HTERT RPE-1 (cell line): ENCODE measurements at regions not wholly inside any gene's neighbourhood (a gene's known extent, or its start where the extent isn't known, plus 50 kb on each side); places are given as distances from the start of the nearest gene placed in this dataset.

Source experiments
- in situ Hi-C: fragments of 300-500 bp; cut with MboI; formaldehyde crosslinking; loops from 4 replicates; pipeline ENCODE4 v1.14.3; 2020; ENCODE audit warnings: low sequenced_read_pairs

- in situ Hi-C loops, result no loop called here
Observed at GRCh38 chr11:129292092-129292491, 83.6 kb upstream of the BARX2 start.

GRCh38 chr11:129291546-129291945, 84.1 kb upstream of the BARX2 start:
- in situ Hi-C loops, result no loop called here

- in situ Hi-C loops, result no loop called here
Observed at GRCh38 chr11:129290966-129291365, 84.7 kb upstream of the BARX2 start.

GRCh38 chr11:129289350-129290040, 86.2 kb upstream of the BARX2 start:
- in situ Hi-C loops, result no loop called here

- in situ Hi-C loops, result no loop called here
Observed at GRCh38 chr11:129287920-129288319, 87.7 kb upstream of the BARX2 start.

GRCh38 chr11:129286813-129287212, 88.8 kb upstream of the BARX2 start:
- in situ Hi-C loops, result no loop called here

GRCh38 chr11:129285402-129285786, 90.3 kb upstream of the BARX2 start:
- in situ Hi-C loops, result no loop called here

GRCh38 chr11:129283141-129283540, 91.0 kb upstream of the ARHGAP32 start:
- in situ Hi-C loops, result no loop called here

GRCh38 chr11:129282634-129283033, 90.5 kb upstream of the ARHGAP32 start:
- in situ Hi-C loops, result no loop called here

GRCh38 chr11:129281471-129282415, 89.6 kb upstream of the ARHGAP32 start:
- in situ Hi-C loops, result no loop called here

- in situ Hi-C loops, result no loop called here
Observed at GRCh38 chr11:129280027-129280811, 88.1 kb upstream of the ARHGAP32 start.

GRCh38 chr11:129279326-129280026, 87.4 kb upstream of the ARHGAP32 start:
- in situ Hi-C loops, result no loop called here

- in situ Hi-C loops, result no loop called here
Observed at GRCh38 chr11:129278586-129279319, 86.6 kb upstream of the ARHGAP32 start.

- in situ Hi-C loops, result no loop called here
Observed at GRCh38 chr11:129277198-129277843, 85.2 kb upstream of the ARHGAP32 start.

GRCh38 chr11:129275828-129276227, 83.7 kb upstream of the ARHGAP32 start:
- in situ Hi-C loops, result no loop called here

GRCh38 chr11:129273944-129274711, 82.0 kb upstream of the ARHGAP32 start:
- in situ Hi-C loops, result no loop called here

- in situ Hi-C loops, result no loop called here
Observed at GRCh38 chr11:129273322-129273721, 81.2 kb upstream of the ARHGAP32 start.

GRCh38 chr11:129271030-129271429, 78.9 kb upstream of the ARHGAP32 start:
- in situ Hi-C loops, result no loop called here

- in situ Hi-C loops, result no loop called here
Observed at GRCh38 chr11:129270446-129270845, 78.3 kb upstream of the ARHGAP32 start.
